Heart right ventricle (tissue), 16 donors: ENCODE measurements at regions not wholly inside any gene's neighbourhood (a gene's known extent, or its start where the extent isn't known, plus 50 kb on each side); places are given as distances from the start of the nearest gene placed in this dataset.

Experiments used
- ATAC-seq, 8 donors: fragments of 200-7000 bp; cut with Tn5 transposase; one replicate each; pipeline ENCODE4 v1.9.1; 2020; ENCODE audit warnings: mild to moderate bottlenecking in 8 of 8, moderate library complexity in 8 of 8, moderate number of reproducible peaks in 1 of 8
- DNase-seq, 2 donors: peaks; one replicate each; pipeline ENCODE4 v3.0.0-alpha.2; 2020
- H3K27ac ChIP-seq, 10 donors: fragments of 200-600 bp; sonication (generic) in 2 of 10; one replicate each; pipeline versions ENCODE4 v1.5.0 to v1.8.0; 2020 to 2022; ENCODE audit warnings: mild to moderate bottlenecking in 3 of 10
- H3K27me3 ChIP-seq, 7 donors: fragments of 200-600 bp; one replicate each; pipeline ENCODE4 v1.8.0; 2021 to 2022; ENCODE audit warnings: mild to moderate bottlenecking in 2 of 7
- H3K36me3 ChIP-seq, 9 donors: fragments of 200-600 bp; sonication (generic) in 1 of 9; one replicate each; pipeline versions ENCODE4 v1.5.0 to v1.8.0; 2020 to 2022; ENCODE audit warnings: mild to moderate bottlenecking in 2 of 9
- H3K4me1 ChIP-seq, 9 donors: fragments of 200-600 bp; sonication (generic) in 1 of 9; one replicate each; pipeline versions ENCODE4 v1.5.0 to v1.8.0; 2020 to 2022; ENCODE audit warnings: mild to moderate bottlenecking in 4 of 9
- H3K4me3 ChIP-seq, 10 donors: fragments of 200-600 bp; sonication (generic) in 2 of 10; one replicate each; pipeline versions ENCODE4 v1.5.0 to v1.8.0; 2020 to 2022; ENCODE audit warnings: mild to moderate bottlenecking in 7 of 10, moderate library complexity in 2 of 10
- H3K9me3 ChIP-seq, 11 donors: fragments of 200-600 bp in 10 of 11; sonication (generic) in 2 of 11; one replicate each; pipeline versions ENCODE4 v1.5.0 to v1.8.0; 2013 to 2022; ENCODE audit warnings: mild to moderate bottlenecking in 2 of 11, control low read depth in 1 of 11, moderate library complexity in 1 of 11
- CTCF ChIP-seq, 9 donors: fragments of 200-600 bp; sonication (generic) in 2 of 9; IDR thresholded peaks; one replicate each; pipeline versions ENCODE4 v1.5.0 to v1.8.0; 2021 to 2022; ENCODE audit warnings: antibody characterized with exemption in 9 of 9, mild to moderate bottlenecking in 5 of 9, moderate library complexity in 1 of 9
- WGBS, 2 donors: extraction: QIAGEN DNeasy Blood & Tissue Kit; methylation state at CpG; one replicate each; pipeline ENCODE4 v1.1.7; 2013; ENCODE audit warnings: inconsistent platforms in 1 of 2; 5-methylcytosine and 5-hydroxymethylcytosine counted together
- intact Hi-C, 10 donors: fragments of 100-400 bp; cut with DNase I; formaldehyde crosslinking; loops; one replicate each; pipeline versions ENCODE4 v1.11.1 to v1.14.2; 2022
- donor health status: Arrhythmogenic right ventricular cardiomyopathy.
- donor health status: ischemic (EF 13 %, LVEDD 7.1; RV severe dilation, severe dysfunction).
- donor health status: healthy with polysubstance abuse.
- donor health status: DM: no; HTN: yes; CAD: no.
- donor health status: DM: no; HTN: no; CAD: no.
- donor health status: ischemic (EF 25% LVEDD 6.9; RV normal size, moderate dysfunction).
- donor health status: ischemic (EF 25% LVEDD 5.7; RV mildly dilated, moderate dysfunction).
- donor health status: healthy.
- donor health status: DM: yes; HTN: yes; CAD: no.
- donor health status: Ischemic cardiomyopathy.
- donor health status: ischemic (EF 35%, LVEDD 5.7; RV mildly dilated, moderate dysfunction).
- donor health status: nonischemic (EF 11% LVEDD 7.7; RV severe dilation, severe dysfunction).
- donor health status: DM: yes; HTN: yes; CAD: no.
- donor health status: PGD.
- donor health status: ischemic (EF 29% LVEDD 5.4; RV normal size, mild dysfunction).
- donor health status: nonischemic (EF 23%, LVEDD 6.1; RV moderate dilation, normal function).

- WGBS, 2 donors = 86 to 92% methylated on average over 1 of the region's 1 CpG
These were observed 683.2 kb upstream of the GNPDA2 start for GRCh38 chr4:45409536-45409935.

GRCh38 chr4:45408996-45409395, 682.6 kb upstream of the GNPDA2 start:
- Histone ChIP-seq H3K4me1 (no peaks in the 10 kb centered on the region), H3K36me3 (no peaks in the 10 kb centered on the region), H3K9me3 (no peaks in the 10 kb centered on the region), H3K4me3 (no peak overlapping the region), H3K27me3 (no peaks in the 10 kb centered on the region), H3K27ac (no peak overlapping the region)
- no peak for ATAC-seq
- intact Hi-C loops = no loop called here
- WGBS, 2 donors = 68 to 75% methylated on average over 2 of the region's 2 CpGs
- TF ChIP-seq CTCF (IDR thresholded peaks at IDR 0.05) = no peak
- DNase-seq = no peak

More at GRCh38 chr4:45409536-45409935, 683.2 kb upstream of the GNPDA2 start:
- intact Hi-C loops = no loop called here
- no peaks in the 10 kb centered on the region for H3K27me3 ChIP-seq
- no peak for DNase-seq
- TF ChIP-seq CTCF (IDR thresholded peaks at IDR 0.05) = no peak
- H3K27ac ChIP-seq = no peak overlapping the region
- no peaks in the 10 kb centered on the region for H3K36me3 ChIP-seq
- H3K4me1 ChIP-seq = no peaks in the 10 kb centered on the region
- no peak for ATAC-seq
- H3K4me3 ChIP-seq = no peak overlapping the region
- no peaks in the 10 kb centered on the region for H3K9me3 ChIP-seq

- Histone ChIP-seq H3K4me3 (no peak overlapping the region), H3K27ac (no peak overlapping the region), H3K27me3 (no peaks in the 10 kb centered on the region), H3K4me1 (no peaks in the 10 kb centered on the region), H3K9me3 (peaks cover 0 to 25% (median 4%) of the 10 kb centered on the region in 11 donors), H3K36me3 (no peaks in the 10 kb centered on the region)
- intact Hi-C loops = no loop called here
- DNase-seq (no peak), ATAC-seq (no peak)
- 35 to 40% methylated on average over 3 of the region's 3 CpGs for WGBS, 2 donors
- no peak for TF ChIP-seq CTCF (IDR thresholded peaks at IDR 0.05)
These were observed 672.8 kb upstream of the GNPDA2 start for GRCh38 chr4:45399116-45399515.

GRCh38 chr4:45385306-45385705, 659.0 kb upstream of the GNPDA2 start:
- Histone ChIP-seq H3K4me3 (no peak overlapping the region), H3K9me3 (peaks cover 0 to 13% (median 0%) of the 10 kb centered on the region in 11 donors), H3K4me1 (no peaks in the 10 kb centered on the region), H3K27me3 (no peaks in the 10 kb centered on the region), H3K36me3 (no peaks in the 10 kb centered on the region), H3K27ac (no peak overlapping the region)
- no peak for DNase-seq
- no peak for TF ChIP-seq CTCF (IDR thresholded peaks at IDR 0.05)
- intact Hi-C loops = no loop called here
- no peak for ATAC-seq

- Histone ChIP-seq H3K9me3 (no peaks in the 10 kb centered on the region), H3K4me1 (peaks cover 0 to 6% (median 0%) of the 10 kb centered on the region in 9 donors), H3K27me3 (no peaks in the 10 kb centered on the region), H3K36me3 (no peaks in the 10 kb centered on the region), H3K27ac (no peak overlapping the region), H3K4me3 (no peak overlapping the region)
- no peak for DNase-seq
- intact Hi-C loops = no loop called here
- WGBS, 2 donors = 64 to 70% methylated on average over 2 of the region's 2 CpGs
- no peak for TF ChIP-seq CTCF (IDR thresholded peaks at IDR 0.05)
- ATAC-seq = no peak
These were observed 644.1 kb upstream of the GNPDA2 start for GRCh38 chr4:45370408-45370807.
